CD1c-positive myeloid dendritic cell (primary cell): ENCODE measurements at regions not wholly inside any gene's neighbourhood (a gene's known extent, or its start where the extent isn't known, plus 50 kb on each side); places are given as distances from the start of the nearest gene placed in this dataset.

ENCODE experiments used
- DNase-seq: peaks from one replicate; pipeline ENCODE4 v3.0.0-alpha.2; 2016; ENCODE audit errors: extremely low spot score

DNA sequence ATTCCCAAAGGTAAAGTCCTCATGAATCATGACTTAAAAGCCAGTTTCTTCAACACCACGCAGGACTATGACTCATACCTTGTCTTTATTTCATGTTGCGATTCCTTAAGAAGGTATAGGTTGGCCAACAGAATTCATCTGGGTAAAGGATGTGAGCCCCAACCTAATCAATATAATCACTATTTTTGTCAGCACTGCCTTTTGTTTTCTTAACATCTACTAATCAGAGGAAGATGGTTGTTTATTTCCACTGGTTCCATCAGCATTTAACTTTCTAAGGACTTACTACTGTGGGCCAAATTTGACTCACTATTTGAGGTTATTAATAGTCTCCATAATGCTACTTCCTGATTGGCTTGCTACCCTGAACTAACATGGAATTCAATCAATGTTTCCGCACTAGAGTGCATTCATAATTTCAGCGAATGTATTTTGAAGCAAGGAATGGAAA, 78.6 kb downstream of the SCG2 start:
- DNase-seq, result no peak

DNA sequence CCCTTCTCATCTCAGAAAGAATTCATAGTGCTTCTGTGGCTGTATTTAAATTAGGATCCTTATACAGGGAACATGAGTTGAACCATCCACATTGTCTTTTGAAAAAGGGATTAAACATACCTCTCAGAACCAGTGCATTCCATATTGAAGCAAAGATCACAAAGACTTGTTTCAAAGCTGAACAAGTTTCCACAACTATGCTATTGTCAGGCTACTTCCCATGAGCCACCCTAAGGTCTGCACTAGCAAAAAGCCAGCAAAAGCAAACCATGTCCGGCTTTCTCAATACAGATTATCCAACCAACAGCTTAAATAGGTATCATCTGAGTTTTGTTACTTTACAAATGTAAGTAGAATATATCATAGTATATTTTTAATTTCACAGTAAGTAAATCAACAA, 78.1 kb downstream of the SCG2 start:
- no peak for DNase-seq

DNA sequence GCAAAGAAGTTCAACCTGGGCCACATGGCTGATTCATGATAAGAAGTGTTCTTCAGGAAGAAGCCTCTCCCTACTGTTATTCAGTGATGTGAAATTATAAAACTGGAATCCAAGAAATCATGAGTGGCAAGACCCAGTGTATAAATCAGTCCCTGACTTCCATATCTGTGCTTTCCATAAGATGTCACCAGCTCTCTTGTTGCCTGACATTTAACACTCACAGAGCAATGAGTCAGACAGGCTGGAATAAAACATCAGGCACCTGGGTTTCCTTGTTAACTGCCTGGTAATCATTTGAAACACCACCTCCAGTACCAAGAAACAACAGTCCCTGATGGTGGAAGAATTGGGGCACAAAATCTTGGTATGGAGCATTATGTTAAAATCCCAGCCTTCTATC, 76.1 kb downstream of the SCG2 start:
- no peak for DNase-seq

DNA sequence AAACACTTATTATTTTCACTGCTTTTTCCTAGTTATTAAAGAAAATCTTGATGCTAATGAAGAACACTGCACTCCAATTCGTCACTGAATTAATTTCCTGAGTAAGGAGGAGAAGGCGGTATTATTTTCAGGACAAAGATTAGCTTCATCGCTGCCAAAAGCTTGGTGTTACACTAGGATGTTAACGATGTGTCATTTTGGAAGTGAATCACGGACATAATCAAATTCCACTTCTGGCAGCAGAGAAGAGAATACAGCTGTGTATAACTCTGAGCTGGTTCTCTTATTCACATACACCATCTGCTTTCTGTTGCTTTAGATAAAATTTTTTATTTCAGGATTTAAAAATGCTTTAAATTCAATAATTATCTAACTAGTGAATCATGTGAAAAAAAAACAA, 74.1 kb downstream of the SCG2 start:
- no peak for DNase-seq

DNA sequence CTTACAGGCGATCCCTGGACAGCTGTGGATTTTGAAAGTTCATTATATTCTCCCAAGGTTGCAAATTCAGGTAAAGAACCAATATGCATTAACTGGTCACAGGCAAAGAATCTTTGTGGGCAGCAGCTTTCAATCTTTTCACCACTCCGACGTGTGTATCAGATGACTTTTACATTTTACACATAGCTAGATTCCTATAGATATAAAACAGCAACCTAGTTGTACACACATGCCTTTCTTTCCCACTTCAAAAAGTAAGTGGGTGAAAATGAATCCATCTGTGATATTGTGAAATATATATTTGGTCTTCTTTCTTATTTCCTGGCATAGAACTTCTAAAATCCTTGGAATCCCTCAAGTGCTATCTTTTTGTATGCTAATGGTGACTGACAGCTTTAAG, 72.5 kb downstream of the SCG2 start:
- no peak for DNase-seq

DNA sequence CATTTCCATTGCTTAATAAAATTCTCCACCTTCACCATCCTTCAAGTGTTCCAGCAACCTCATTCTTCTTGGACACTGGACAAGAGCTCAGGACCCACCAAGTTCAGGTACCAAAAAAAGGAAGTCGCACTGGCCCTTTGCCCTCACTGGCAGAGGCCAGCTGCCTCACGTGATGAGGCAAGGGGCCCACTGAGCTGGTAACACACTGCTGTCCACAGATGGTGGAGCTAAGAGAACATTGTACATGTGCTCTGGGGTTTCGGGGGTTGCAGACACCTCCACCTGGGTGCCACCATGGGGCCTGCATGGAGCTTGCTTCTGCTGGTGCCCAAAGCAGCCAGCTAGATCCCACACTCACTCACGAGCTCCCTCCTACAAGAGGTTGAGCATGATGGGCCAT, 71.3 kb downstream of the SCG2 start:
- DNase-seq, result no peak

DNA sequence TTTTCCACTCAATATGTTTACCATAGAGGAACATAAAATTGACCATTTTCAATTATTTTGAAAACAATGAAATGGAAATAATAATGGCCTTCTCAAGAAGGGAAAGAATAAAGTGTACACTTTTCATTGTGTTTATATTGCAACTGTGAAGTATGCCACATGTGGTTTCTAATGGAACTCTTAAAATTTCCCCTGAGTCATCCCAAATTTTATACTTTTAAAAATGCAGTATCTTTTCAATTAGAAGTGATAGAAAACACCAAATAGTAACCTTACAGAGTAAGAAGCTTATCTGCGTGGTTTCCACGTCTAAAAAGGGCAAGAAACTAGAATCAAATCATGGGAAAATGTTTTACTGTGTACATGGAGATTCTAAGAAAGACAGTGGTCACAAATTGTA, 70.0 kb downstream of the SCG2 start:
- no peak for DNase-seq

DNA sequence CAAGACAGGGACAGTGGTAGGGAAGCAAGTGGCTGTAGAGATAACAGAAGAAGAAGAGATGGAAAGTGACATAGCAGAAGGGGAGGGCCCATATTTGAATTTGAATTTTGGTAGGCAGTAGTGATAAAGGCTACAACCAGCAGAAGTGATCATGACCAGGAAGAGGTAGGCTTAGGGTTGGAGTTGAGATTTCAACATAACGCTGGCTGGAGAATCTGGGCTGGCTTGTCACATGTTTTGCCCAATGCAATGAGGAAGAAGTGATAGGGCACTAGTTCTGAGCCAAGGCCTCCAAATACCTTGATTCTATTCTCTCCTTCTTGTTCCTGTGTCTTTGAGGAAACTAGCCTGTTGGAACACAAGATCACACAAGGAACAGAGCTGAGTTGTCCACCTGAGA, 69.4 kb downstream of the SCG2 start:
- no peak for DNase-seq

DNA sequence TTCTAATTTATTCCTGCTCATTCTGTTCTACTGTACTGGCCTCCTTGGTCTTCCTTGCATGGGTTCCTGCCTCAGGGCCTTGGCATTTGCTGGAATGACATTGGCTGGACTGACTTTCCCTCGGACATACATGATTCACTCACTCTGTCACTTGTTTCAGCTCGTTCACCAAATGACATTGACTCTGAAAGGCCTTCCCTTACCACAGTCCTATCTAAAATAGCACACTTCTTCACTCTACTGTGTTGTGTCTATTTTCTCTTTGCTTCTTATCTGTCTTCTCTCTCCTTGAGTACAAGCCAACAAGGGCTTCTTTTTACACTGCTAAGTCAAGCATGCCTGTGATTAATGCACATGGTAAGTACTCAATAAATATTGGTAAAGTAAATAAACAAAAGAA, 65.6 kb downstream of the SCG2 start:
- no peak for DNase-seq

DNA sequence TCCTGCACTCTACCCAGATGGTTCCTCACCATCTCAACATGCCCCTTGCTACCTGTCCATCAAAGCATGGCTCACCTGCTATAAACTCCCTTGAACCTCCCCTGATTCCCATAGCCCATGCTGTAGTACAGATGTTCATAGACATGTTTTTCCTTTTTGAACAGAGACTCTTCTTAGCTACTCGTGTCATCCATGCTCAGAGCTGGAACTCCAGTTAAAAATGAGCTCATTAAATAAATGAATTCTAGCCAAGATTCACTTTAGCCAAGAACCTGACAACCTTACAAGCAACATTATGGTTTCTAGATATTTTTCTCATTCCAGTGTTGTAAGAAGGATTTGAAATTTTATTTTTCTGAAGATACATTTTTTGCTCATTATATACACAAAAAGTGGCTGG, 65.0 kb downstream of the SCG2 start:
- DNase-seq, result no peak

DNA sequence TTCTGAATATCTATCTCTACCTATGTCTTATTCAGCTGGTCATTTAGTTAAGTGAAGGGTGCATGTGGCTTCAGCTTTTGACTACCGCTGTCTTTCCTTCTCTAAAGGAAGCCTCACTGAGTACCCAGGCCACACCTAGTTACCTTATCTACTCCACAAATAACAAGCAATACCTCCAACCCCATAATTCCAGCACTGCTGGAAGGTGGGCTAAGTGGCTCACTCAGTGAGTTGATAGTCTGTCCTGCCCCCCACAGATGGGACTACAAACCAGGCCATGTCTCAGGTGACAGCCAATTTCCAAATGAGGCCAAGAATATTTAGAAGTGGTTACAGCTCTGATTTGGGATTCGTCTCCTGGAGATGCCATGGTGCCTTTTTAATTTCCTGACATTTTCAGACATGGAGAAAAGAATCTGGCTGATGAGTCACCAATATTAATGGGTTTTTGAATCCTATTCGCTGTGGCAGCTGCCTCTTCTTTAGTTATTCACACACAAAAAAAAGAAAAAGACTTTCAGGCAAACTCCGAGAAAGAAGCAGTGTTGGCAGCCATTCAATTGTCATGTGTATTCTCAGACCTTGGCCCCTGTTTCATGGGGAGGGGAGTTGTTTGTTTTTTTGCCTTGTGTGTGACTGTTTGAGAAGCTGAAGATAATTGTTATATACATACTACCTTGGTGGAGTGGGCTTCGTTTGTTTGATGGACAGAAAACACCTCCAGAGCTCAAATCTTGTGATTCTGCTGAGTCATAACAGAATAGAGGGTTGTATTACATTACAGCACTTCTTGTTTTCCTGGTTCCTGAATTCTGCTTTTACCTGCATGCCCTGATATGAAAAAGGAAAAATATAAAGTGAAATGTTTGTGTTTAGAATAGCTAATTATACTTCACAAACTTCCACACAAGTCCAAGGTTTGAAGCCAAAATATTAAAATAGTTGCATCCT, 64.2 kb downstream of the SCG2 start:
- no peak for DNase-seq

DNA sequence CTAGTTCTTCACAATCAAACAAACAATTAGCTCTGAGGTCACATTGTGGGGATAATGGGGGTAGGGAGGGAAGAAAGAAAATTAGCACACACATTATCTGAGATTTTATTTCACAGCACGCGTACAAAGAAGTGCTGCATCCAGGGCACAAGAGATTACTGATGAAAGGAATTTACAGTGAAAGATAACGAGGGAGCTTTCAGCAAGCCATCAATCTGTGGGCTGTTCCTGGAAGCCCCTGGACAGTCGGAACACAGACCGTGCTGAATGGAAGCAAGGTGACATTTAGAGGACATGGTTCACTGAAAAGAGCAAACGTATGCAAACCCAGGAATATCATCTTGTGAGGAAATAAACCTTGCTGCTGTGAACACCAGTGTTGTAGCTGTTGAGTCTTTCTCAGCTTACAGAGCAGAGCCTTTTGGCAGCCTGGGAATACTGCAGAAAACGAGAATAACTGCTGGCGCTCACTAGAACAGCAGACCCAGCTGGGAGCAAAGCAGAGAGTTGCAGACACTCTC, 63.2 kb downstream of the SCG2 start:
- no peak for DNase-seq

DNA sequence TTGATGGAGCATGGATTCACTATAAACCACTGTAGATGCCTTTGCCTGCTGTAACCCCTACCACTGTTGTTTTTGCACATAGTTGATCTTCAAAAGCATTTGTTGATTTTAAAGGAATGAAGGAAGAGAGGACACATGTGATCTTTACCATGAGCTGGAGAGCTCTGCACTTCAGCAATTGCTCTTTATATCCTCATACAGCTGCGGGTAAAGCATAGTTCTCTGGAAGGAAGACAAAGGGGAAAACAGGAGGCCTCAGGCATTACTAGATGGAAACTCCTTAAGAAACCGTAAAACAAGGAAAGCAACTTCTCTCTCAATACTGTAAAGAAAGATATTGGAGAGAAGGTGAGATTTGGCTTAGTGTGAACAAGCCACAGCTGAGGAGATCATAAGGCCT, 60.6 kb downstream of the SCG2 start:
- no peak for DNase-seq

DNA sequence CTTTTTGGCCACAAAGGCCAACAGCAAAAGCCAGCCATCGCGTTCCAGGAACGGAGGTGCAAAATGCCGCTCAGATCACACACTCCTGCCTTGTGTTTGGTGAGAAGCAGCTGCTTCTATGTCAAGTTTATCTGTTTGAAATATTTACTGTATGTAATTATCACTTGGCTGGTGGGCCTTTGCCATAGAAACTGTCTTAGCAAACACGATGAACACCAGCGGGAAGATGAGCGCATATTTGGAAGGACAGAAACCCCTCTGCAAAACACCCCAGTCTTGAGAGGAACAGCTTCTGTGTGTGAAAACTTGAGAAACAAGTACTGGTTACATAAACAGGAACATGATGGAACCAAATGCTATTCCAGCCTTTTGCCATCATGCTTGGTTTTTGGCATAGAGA, 59.7 kb downstream of the SCG2 start:
- no peak for DNase-seq

DNA sequence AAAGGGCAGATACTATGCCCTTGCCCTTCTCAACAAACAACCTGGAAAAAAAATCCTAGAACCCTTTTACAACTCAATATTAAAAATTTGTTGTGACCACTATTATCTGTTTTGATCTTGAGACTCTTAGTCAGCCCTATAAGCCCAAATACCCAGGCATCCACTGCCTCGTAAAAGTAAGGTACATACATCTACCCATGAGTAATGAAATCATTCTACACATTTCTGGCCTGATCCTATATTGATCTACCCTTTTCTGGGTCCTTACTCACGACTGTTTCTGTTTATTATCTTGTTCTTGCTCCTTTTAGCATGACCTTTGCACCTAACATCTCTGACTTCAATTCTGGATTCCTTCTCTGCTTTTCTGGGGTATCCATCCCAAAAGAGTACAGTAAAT, 56.8 kb downstream of the SCG2 start:
- no peak for DNase-seq

DNA sequence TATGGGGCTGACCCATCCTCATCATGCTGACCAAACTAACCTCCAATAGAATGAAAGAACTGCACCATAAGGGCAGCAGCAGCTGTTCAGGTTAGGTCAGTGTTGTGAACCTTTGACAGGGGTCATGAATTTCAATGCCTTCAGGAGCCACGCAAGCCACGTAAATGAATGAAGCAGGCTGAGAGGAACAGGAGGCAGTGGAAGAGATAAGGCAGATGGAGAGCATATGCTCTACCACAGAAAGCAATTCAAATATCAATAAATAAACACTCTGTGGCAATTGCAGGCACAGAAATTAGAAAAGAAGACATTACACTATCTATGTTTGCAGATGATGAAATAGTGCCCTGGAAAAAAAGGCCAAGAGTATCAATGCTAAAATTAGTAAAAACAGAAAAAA, 56.3 kb downstream of the SCG2 start:
- DNase-seq, result no peak
